K562 (cell line): ENCODE measurements at regions not wholly inside any gene's neighbourhood (a gene's known extent, or its start where the extent isn't known, plus 50 kb on each side); places are given as distances from the start of the nearest gene placed in this dataset.

Experiments
- EP300 ChIP-seq: IDR thresholded peaks from 2 replicates; pipeline ENCODE4 v1.6.1; 2012; ENCODE audit warnings: low read length, improper control_type of control experiment
- EZH2 ChIP-seq: IDR thresholded peaks from 2 replicates; pipeline ENCODE4 v1.6.1; 2012; ENCODE audit warnings: low read depth, mild to moderate bottlenecking, inconsistent platforms, low read length, borderline replicate concordance
- HMG20B ChIP-seq: fragments of 250-450 bp; sonication (Bioruptor Pico); IDR thresholded peaks from 2 replicates; pipeline ENCODE4 v1.5.0; 2021; ENCODE audit warnings: mild to moderate bottlenecking
- POLR2AphosphoS5 ChIP-seq: IDR thresholded peaks from 2 replicates; pipeline ENCODE4 v1.6.1; 2011; ENCODE audit warnings: mild to moderate bottlenecking, low read depth, low read length, moderate library complexity; ENCODE audit not compliant: control insufficient read depth, insufficient read depth
- SMC3 ChIP-seq: conservative IDR thresholded peaks from 2 replicates; pipeline ENCODE4 v1.6.1; 2011; ENCODE audit warnings: low read depth, low read length, improper control_type of control experiment; ENCODE audit not compliant: insufficient read depth
- SRF ChIP-seq, 2 experiments: fragments of 250-450, 450-650 bp in 1 of 2; sonication (Bioruptor Pico) in 1 of 2; sonication (generic) in 1 of 2; formaldehyde crosslinking; IDR thresholded peaks; 2 replicates each; pipeline versions ENCODE4 v1.5.0 to v1.5.1; 2020 to 2022; ENCODE audit warnings: mild to moderate bottlenecking in 1 of 2, missing genetic modification reagents in 1 of 2
- TOE1 ChIP-seq, 2 experiments: fragments of 450-650 bp in 1 of 2; sonication (generic) in 1 of 2; formaldehyde crosslinking in 1 of 2; IDR thresholded peaks; 2 replicates each; pipeline versions ENCODE4 v1.7.1 to v1.8.0; 2016 to 2022; ENCODE audit warnings: borderline replicate concordance in 2 of 2, mild to moderate bottlenecking in 2 of 2, antibody characterized with exemption in 1 of 2, inconsistent platforms in 1 of 2, low read depth in 1 of 2, missing genetic modification reagents in 1 of 2, moderate library complexity in 1 of 2
- ZBTB7A ChIP-seq: IDR thresholded peaks from 2 replicates; pipeline ENCODE4 v1.6.1; 2011; ENCODE audit warnings: low read depth, mild to moderate bottlenecking, low read length, moderate library complexity, borderline replicate concordance; ENCODE audit not compliant: control insufficient read depth
- TF ChIP-seq, protein P1 (sequence below), 3 experiments: IDR thresholded peaks in 2 of 3; conservative IDR thresholded peaks in 1 of 3; 2 replicates each; pipeline ENCODE4 v1.5.1; 2011 to 2012; ENCODE audit warnings: low read length in 3 of 3, mild to moderate bottlenecking in 3 of 3, control low read depth in 2 of 3, improper control_type of control experiment in 1 of 3, inconsistent platforms in 1 of 3, low read depth in 1 of 3, mixed read lengths in 1 of 3, moderate library complexity in 1 of 3; ENCODE audit not compliant: insufficient read depth in 2 of 3
- TF ChIP-seq, protein P2 (sequence below): sonication (generic); formaldehyde crosslinking; IDR thresholded peaks from 2 replicates; pipeline ENCODE4 v1.8.0; 2023; ENCODE audit warnings: missing genetic modification reagents, mild to moderate bottlenecking, borderline replicate concordance
- TF ChIP-seq, protein P3 (sequence below): sonication (generic); formaldehyde crosslinking; IDR thresholded peaks from 2 replicates; pipeline ENCODE4 v1.8.0; 2022; ENCODE audit warnings: missing genetic modification reagents, mild to moderate bottlenecking, borderline replicate concordance
- TF ChIP-seq, protein P4 (sequence below): sonication (generic); formaldehyde crosslinking; IDR thresholded peaks from 2 replicates; pipeline ENCODE4 v1.4.0; 2020; ENCODE audit warnings: mild to moderate bottlenecking, missing genetic modification reagents

DNA sequence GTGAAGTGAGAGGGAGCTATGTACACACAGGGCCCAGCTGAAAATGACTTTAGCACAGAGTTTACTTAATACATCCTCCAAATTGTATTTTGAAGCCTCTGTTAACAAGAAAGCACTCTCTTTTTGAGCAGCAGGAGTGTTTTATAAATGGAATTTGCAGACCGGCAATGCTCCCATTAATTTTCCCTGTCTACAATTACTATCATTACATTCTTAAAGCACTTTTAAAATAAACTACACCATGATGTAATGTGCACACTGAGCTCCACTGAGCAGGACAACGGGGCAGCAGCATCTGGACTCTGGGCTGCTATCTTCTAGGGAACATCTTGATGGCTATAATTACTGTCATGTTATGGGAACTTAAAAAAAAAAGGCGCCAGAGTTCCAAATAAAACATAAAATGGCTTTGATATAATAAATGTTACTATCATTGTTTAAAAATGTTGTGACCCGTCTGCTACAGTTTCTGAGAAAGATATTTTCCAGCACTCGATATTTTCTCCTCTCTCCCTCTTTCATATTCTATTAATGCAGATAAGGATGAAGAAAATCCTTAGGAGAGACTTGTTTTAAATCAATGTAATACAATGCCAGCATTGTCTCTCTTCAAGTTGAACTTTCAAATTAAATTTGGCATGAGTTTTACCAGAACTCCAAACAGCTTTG, 150.9 kb downstream of the HLX start:
- TF ChIP-seq, protein P1, sequence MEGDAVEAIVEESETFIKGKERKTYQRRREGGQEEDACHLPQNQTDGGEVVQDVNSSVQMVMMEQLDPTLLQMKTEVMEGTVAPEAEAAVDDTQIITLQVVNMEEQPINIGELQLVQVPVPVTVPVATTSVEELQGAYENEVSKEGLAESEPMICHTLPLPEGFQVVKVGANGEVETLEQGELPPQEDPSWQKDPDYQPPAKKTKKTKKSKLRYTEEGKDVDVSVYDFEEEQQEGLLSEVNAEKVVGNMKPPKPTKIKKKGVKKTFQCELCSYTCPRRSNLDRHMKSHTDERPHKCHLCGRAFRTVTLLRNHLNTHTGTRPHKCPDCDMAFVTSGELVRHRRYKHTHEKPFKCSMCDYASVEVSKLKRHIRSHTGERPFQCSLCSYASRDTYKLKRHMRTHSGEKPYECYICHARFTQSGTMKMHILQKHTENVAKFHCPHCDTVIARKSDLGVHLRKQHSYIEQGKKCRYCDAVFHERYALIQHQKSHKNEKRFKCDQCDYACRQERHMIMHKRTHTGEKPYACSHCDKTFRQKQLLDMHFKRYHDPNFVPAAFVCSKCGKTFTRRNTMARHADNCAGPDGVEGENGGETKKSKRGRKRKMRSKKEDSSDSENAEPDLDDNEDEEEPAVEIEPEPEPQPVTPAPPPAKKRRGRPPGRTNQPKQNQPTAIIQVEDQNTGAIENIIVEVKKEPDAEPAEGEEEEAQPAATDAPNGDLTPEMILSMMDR (IDR thresholded peaks at IDR 0.05 in 2 of 3, conservative IDR thresholded peaks at IDR 0.05 in 1 of 3; ENCODE audit: insufficient read depth in 2 of 3, low read depth in 1 of 3, low read length in 3 of 3), result no peak
- no peak for TF ChIP-seq EZH2
- TF ChIP-seq POLR2AphosphoS5, result no peak
- no peak for TF ChIP-seq HMG20B (CRISPR knock-in tag)
- TF ChIP-seq, protein P2, sequence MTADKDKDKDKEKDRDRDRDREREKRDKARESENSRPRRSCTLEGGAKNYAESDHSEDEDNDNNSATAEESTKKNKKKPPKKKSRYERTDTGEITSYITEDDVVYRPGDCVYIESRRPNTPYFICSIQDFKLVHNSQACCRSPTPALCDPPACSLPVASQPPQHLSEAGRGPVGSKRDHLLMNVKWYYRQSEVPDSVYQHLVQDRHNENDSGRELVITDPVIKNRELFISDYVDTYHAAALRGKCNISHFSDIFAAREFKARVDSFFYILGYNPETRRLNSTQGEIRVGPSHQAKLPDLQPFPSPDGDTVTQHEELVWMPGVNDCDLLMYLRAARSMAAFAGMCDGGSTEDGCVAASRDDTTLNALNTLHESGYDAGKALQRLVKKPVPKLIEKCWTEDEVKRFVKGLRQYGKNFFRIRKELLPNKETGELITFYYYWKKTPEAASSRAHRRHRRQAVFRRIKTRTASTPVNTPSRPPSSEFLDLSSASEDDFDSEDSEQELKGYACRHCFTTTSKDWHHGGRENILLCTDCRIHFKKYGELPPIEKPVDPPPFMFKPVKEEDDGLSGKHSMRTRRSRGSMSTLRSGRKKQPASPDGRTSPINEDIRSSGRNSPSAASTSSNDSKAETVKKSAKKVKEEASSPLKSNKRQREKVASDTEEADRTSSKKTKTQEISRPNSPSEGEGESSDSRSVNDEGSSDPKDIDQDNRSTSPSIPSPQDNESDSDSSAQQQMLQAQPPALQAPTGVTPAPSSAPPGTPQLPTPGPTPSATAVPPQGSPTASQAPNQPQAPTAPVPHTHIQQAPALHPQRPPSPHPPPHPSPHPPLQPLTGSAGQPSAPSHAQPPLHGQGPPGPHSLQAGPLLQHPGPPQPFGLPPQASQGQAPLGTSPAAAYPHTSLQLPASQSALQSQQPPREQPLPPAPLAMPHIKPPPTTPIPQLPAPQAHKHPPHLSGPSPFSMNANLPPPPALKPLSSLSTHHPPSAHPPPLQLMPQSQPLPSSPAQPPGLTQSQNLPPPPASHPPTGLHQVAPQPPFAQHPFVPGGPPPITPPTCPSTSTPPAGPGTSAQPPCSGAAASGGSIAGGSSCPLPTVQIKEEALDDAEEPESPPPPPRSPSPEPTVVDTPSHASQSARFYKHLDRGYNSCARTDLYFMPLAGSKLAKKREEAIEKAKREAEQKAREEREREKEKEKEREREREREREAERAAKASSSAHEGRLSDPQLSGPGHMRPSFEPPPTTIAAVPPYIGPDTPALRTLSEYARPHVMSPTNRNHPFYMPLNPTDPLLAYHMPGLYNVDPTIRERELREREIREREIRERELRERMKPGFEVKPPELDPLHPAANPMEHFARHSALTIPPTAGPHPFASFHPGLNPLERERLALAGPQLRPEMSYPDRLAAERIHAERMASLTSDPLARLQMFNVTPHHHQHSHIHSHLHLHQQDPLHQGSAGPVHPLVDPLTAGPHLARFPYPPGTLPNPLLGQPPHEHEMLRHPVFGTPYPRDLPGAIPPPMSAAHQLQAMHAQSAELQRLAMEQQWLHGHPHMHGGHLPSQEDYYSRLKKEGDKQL (CRISPR knock-in tag), result no peak
- TF ChIP-seq ZBTB7A, result no peak
- TF ChIP-seq SMC3, result no peak
- no peak for TF ChIP-seq EP300
- TF ChIP-seq, protein P3, sequence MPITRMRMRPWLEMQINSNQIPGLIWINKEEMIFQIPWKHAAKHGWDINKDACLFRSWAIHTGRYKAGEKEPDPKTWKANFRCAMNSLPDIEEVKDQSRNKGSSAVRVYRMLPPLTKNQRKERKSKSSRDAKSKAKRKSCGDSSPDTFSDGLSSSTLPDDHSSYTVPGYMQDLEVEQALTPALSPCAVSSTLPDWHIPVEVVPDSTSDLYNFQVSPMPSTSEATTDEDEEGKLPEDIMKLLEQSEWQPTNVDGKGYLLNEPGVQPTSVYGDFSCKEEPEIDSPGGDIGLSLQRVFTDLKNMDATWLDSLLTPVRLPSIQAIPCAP, result no peak
- TF ChIP-seq, protein P4, sequence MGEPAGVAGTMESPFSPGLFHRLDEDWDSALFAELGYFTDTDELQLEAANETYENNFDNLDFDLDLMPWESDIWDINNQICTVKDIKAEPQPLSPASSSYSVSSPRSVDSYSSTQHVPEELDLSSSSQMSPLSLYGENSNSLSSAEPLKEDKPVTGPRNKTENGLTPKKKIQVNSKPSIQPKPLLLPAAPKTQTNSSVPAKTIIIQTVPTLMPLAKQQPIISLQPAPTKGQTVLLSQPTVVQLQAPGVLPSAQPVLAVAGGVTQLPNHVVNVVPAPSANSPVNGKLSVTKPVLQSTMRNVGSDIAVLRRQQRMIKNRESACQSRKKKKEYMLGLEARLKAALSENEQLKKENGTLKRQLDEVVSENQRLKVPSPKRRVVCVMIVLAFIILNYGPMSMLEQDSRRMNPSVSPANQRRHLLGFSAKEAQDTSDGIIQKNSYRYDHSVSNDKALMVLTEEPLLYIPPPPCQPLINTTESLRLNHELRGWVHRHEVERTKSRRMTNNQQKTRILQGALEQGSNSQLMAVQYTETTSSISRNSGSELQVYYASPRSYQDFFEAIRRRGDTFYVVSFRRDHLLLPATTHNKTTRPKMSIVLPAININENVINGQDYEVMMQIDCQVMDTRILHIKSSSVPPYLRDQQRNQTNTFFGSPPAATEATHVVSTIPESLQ (CRISPR knock-in tag), result no peak
- TF ChIP-seq TOE1 (IDR thresholded peaks at IDR 0.05; ENCODE audit: borderline replicate concordance), result no peak
- no peak for TF ChIP-seq TOE1 (CRISPR knock-in tag; IDR thresholded peaks at IDR 0.05; ENCODE audit: borderline replicate concordance, low read depth)
- no peak for TF ChIP-seq SRF (CRISPR knock-in tag; IDR thresholded peaks at IDR 0.05)
